HG03565 (cell line): ENCODE measurements at regions not wholly inside any gene's neighbourhood (a gene's known extent, or its start where the extent isn't known, plus 50 kb on each side); places are given as distances from the start of the nearest gene placed in this dataset.

Experiments used
- ATAC-seq: cut with Tn5 transposase; IDR thresholded peaks from one replicate; pipeline ENCODE4 v1.9.1; 2021; ENCODE audit warnings: mild to moderate bottlenecking, moderate library complexity; ENCODE audit not compliant: unreplicated experiment

DNA sequence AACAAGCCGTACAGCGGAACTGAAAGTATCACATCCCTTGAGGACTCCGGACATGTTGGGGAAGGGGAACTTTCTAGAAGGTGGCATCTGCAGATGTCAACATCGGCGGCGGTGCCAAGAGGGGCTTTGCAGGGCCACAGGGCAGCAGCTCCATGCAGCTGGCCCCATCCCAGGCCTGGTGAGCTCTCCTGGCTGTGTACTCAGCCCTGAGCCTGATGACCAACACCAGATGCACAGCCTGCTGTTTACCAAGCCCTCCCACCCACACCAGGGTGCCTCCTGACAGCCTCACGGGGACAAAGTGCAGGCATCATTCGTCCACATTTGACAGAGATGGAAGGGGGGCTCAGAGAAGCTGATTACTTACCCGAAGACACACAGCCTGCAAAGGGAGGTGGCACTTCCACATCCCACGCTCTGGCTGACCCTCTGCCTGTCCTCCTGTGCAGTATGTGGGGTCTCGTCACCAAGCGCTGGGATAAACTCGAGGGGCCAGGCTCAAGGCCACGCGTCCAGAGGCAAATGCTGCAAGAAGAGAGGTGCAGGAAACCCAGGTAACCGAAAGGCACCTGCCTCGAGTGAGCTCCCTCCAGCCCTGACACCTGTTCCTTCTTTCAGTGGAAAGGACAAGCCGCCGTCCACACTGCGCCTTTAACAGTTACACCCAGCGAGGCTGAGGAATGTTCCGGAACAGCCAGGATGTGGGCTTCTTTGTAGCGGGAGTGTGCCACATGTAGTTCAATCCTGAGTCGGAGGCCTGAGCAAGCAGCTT, 69.0 kb upstream of the ASAP2 start:
- ATAC-seq = no peak

DNA sequence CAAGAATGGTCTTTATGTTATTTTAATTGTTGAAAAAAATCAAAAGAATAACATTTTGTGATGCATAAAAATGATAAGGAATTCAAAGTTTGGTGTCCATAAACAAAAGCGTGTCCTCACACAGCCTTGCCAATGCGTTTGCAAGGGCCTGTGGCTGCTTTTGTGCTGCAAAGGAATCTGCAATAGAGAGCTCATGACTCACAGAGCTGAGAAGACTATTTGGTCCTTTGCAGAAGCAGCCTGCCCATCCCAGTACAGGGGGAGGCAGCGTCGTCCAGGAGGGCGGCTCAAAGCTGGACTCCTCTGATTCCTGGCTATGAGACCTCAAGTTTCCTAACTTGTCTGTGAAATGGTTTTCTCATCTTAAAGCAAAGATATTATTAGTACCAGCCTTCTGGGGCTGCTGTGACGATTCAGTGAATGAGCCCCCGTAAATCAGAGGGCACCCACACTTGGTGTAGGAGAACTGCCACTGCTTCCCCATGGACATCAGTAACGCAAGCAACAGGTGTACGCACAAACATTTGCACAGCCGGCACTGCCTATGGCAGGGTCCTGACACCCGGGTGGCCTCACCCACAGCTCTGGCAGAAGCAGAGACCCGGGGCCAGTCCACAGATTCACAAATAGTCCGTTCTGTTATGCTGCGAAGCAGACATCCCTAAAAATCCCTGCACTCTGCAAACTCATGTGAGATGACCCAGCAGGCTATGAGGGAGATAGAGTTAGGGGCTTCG, 70.6 kb upstream of the ASAP2 start:
- ATAC-seq = no peak

DNA sequence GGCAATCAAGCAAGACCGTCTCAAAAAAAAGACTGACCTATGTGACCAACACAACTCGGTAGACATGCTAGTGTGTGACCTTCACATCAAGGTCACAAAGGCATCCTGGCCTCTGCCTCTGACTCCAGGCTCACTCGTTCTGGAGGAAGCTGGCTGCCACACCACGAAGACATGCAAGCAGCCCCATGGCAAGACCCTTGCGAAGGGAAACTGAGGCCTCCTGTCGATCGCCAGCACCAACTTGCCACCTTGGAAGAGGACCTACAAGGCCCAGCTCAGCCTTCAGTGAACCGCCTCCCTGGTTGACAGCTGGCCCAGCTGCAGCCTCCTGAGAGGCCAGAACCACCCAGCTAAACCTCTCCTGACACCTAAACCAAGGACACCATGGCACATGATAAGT, 79.3 kb upstream of the ASAP2 start:
- no peak for ATAC-seq

DNA sequence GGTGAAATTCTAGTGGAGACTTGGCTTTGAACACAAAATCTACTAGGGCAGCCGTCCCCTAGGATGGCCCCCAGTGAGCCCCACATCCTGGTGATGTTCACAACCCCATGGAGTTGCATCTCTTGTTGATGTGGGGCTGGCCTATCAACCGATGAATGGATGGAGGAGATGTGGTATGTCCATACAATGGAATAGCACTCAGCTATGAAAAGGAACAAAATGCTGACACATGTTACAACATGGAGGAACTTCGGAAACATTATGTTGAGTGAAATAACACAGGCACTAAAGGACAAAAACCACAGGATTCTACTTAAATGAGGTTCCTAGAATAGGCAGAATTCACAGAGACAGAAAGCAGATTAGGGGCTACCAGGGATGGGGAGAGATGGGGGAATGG, 80.1 kb upstream of the ASAP2 start:
- ATAC-seq = no peak

DNA sequence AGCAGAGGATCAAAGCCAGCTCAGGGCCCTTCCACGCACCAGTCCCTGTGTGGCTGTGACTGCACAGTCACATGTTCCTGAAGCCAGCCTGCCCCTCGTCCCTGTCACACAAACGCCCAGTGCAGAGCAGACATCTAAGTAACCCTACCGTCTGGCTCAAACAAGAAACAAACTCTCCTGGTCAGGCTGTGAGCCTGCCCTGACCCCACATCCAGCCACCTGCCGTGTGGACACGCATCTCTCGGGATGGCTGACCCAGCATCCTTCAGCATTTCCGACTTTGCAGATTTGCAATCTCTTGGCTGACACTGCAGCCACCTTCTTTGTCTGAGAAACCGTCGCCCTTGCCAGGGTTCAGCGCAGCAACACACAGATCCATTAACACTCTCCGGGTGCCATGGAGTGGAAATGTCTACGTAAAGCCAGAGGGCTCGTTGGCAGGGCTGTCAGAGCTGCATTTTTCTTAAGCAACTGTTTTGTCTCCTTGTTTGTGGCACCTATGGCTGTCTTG, 82.3 kb upstream of the ASAP2 start:
- no peak for ATAC-seq

DNA sequence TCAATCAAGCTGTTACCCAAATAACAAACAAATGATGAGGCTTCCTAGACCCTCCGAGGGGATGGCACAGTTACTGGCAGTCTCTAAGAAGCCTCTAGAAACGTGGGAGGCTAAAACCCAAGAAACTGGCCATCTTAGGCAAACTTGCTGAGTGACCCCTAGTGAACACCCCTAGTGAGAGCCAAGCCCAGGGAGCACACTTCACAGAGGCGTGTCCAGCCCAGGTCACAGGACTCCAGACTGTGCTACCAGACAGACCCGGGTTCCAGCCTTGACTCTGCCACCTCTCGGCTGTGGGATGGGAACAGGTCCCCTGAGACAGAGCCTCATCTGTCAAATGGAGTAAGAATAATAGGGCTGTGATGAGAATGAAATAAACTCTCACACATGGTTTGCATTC, 83.5 kb upstream of the ASAP2 start:
- no peak for ATAC-seq

DNA sequence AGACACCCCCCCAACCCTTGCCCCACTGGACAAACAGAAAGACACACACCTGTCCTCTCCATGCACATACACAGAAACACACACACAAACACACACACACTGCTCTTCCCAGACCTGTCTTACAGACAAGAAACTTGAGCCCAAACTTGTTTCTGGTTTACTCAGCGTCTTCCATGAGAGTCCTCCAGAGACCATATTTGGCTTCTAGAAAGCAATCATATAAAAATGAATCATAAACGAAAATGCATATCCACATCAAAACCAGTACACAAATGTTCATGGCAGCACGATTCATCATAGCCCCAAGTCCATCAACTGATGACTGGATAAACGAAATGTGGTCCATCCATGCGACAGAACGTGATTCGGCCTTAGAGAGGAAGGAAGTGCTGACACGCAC, 84.2 kb upstream of the ASAP2 start:
- ATAC-seq = no peak

DNA sequence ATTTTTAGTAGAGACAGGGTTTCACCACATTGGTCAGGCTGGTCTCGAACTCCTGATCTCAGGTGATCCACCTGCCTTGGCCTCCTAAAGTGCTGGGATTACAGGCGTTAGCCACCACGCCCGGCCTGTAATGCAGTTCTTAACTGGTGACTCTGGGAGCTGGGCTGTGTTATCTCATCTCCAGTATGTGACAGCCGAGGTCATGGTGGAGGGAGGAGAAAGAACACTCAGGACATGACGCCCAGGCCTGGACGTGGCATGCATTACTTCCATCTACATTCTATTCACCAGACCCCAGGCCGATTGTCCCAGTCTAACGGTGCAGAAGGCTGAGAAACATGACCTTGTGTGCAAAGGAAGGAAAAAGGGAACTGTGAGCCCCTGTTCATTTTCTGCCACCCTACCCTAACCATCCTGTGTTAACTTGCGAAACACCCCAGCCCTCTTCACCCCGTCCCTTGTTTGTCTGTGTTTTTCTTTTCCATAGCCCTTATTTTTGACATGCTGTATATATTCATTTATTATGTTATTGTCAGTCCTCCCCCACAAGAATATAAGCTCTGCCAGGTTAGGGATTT, 88.1 kb upstream of the ASAP2 start:
- no peak for ATAC-seq

DNA sequence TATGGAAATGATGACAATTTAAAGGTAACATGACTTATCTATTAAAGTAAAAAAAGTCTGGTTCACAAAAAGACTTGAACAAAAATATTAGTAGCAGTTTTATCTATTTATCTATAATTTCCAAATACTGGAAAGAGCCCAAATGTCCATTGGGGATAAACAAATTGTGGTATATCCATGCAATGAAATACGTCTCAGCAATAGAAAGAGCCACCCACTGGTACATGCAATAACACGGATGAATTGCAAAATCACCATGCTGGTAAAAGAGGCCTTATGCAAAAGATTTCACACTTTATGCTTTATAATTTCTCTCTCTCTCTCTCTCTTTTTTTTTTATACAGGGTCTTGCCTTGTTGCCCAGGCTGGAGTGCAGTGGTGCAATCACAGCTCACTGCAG, 91.4 kb upstream of the ASAP2 start:
- ATAC-seq = no peak

DNA sequence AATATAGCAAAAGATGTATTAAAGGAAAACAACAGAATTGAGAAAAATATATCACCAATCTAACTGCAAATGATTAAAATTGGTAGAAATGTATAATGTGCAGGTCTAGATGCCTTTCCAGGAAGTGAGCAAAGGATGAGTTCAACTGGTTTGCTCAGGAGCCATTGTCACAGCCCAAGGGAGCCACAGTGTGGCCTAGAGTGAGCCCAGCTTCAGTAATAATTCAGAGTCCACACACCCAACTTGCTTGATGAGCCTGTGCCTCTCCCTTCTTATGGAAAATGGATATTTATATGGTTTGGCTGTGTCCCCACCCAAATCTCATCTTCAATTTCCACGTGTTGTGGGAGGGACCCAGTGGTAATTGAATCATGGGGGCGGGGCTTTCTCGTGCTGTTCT, 92.2 kb upstream of the ASAP2 start:
- ATAC-seq = no peak

DNA sequence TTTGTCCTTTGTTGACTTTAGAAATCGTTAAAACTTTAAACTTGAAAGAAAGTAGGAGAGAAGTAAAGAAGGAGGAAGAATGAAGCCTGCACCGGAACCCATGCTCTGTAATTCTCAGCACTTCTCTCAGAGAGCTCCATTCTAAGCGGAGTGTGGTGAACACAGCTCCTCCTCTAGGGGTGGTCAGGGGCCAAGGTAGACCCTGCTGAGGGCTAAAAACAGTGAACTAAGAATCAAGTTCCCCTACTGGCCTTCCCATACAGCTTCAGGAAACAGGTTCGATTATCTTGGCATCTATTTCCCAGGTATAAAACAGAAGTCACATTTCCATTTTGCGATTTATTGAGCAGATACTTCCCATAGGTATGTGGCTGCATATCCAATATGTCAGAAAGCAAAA, 92.7 kb upstream of the ASAP2 start:
- no peak for ATAC-seq

DNA sequence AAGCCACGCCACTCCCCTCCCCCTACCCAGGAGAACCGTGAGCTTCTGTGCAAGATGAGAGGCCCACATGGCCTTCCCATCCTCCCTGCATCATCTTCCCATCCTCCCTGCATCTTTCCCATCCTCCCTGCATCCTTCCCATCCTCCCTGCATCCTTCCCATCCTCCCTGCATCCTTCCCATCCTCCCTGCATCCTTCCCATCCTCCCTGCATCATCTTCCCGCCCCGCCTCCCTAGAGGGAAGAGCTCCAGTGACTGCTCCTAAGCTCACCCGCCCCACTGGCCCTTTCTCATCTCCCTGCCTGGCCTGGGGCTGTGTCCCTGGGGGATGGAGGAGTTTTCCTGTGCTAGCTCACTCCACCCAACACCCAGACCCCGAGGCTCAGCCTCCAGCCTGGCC, 93.3 kb upstream of the ASAP2 start:
- no peak for ATAC-seq

DNA sequence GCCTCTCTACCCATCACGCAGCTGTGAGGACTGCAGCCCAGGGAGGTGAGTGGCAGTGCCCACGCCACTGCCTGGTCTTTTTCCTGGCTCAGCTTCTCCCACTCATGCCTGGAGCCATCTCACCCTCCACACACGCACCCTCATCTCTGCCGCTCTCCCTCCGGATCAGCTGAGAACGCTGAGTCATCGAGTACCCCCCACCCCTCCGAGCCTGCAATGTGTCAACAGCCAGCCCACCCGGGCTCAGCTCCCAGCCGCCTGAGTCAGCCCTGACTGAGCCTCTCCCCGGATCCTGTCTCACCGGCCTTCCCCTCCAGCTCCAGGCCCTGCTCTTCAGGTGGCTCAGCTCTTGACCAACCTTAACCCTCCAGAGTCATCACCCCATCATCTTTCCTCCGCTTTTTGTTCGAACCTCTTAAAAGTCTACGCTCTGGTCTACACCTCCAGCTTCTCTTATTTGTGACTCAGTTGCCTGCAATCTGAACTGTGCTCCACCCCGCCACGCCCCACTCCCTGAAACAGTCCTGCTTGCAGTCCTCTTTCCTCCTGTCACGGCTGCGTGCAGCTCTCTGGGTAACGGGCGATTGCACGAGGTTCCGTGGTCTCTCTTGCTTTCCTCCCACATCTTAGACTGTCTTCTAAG, 94.4 kb upstream of the ASAP2 start:
- no peak for ATAC-seq

DNA sequence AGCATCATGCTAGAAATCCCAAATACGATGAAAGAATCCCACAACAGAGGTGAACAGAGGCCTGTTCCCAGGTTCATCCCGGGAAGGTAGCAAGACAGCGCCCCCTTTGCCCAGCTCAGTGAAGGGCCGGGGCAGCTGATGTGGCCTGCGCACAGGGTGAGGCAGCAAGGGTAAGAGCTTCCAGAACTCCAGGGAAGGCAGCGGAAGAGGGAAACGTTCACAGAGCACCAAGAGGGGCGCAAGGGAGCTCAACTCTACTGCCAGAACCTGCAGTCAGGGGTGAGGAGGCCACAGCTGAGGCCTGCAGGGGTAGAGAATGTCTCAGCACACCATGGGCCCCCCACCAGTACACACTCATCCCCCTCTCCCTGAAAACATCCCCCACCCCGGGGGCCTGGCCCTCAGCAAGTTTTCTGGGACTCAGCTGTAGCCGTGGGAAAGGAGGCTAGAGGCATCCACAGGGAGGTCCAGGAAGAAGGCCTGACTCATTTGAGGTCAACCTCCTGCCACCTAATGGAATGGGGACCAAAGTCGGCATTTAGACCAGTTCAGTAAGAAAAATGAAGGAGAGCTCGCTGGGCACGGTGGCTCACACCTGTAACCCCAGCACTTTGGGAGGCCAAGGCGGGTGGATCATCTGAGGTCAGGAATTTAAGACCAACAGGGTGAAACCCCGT, 95.6 kb upstream of the ASAP2 start:
- ATAC-seq = no peak

DNA sequence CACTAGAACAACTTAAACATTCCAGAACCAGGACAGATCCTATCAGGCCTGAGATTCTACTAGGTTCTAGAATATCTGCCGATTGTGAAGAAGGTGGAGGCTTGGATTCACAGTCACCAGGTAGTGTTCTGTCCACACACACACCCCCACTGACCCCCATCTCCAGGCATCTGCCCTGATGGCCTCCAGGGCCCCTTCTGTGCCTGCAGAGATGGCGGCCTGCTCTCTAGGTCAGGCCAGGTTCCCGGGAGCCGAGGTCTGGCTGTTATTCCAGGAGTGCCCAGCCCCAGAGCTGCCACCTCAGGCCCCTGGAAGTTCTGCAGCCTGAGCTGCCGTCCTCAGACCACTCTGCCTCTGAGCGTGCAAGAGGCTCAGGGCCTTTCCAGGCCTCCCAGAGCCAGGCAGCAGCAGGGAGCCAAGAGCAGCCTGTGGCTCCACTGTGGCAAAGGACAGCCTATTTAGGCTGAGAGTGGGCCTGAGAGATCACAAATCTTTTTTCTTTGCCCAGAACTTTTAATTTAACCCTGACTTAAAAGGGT, 96.2 kb upstream of the ASAP2 start:
- ATAC-seq = no peak

DNA sequence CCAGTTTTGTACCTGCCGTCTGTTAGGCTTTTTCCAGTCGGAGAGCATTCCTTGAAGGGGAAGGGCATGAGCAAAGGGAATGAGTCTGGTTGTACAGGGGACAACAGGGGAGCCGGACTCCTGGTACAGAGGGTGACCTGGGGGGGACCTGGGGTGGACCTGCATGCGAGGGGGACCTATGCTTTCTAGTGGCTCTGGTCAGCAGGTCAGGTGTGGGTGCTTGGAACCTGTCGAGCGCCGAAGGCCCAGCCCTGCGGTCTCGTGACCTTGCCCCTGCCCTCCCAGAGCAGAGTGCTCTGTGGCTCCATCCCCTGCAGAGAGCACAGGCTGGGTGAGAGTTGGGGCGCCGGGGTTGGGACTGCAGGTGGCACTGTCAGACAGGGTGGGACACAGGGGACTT, 96.7 kb upstream of the ASAP2 start:
- no peak for ATAC-seq

DNA sequence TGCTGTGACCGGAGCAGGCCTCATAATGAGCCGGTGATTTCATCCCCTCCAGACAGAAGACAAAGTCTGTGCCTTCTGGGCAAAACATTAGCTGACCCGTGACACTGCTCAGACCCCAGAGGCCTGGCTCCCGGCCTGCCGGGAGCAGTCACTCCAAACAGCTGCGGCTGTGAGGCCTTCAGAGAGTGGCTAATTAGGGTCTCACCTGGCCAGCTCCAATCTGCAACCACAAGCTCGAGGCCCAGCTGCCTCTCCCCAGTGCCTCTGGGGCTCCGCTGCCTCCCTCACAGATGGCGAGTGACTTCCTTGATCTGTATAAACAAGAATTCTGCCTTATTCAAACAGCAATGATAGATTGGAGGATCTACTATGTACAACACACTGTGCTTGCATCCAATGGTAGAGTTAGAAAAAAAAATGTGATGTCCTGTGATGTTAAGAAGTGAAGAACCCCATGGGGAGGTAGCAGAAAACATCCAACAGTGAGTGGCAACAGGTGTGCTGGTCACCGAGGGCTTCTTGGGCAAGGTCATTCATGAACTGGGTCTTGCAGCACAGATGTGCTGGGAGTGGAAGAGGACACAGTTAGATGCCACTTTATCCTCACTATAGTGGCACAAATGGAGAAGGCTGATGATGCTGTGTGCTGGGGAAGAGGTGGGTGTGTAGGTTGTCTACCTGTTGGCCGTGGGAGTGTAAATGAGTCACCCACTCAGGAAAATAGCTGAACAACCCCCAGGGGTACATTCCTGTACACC, 98.2 kb upstream of the ASAP2 start:
- no peak for ATAC-seq

DNA sequence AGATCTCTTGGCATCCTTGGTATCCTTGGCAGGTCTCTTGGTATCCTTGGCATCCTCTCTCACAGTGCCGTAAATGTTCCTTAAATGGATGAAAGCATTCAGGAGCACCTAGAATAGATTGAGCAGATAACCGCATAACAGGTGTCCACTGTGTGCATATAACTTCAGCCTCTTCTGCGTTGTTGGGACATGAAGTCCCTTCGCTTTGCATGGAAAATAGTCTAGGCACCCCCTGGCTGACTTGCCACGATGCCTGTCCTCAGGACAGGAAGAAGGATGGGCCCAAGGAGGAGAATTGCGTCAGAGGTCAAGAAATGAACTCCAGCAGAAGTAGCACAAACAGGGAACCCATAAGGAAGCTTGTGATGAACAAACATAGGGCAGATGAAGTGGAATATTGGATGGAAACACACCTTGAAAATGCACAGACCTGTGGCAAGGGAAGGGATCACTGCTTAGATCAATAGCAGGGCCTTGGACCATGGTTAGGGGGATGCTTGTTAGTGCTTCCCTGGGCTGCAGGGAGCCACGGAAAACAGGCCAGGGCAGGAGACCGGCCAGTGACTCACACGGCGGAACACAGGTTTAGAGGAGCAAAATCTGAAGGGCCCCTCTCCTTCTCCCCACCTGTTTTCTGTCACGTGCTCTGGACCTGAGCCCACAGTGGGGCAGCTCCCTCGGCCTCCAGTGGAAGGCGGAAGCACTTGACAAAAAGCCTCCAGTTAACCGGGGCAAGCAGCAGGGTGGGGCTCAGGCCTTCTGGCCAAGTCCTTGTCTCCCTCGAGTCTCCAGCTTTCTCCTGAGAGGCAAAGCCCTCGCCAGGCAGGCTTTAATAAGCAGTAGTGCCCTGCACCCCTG, 99.2 kb upstream of the ASAP2 start:
- no peak for ATAC-seq
